ENCODE measurements at regions not wholly inside any gene's neighbourhood (a gene's known extent, or its start where the extent isn't known, plus 50 kb on each side); places are given as distances from the start of the nearest gene placed in this dataset.

- no peak overlapping the region for H3K4me3 ChIP-seq (ENCODE audit: low read depth, low read length)
- peaks cover 26% of the 10 kb centered on the region; the same call in 1 of the 2 replicates for H3K27me3 ChIP-seq (ENCODE audit: insufficient read depth, low read length)
- H3K36me3 ChIP-seq (ENCODE audit: insufficient read depth, low read length), result no peaks in the 10 kb centered on the region
- H3K4me1 ChIP-seq (ENCODE audit: control insufficient read depth, insufficient read depth, low read length, unreplicated experiment), result no peaks in the 10 kb centered on the region
- H3K79me2 ChIP-seq (ENCODE audit: control insufficient read depth, insufficient read depth, low read length, unreplicated experiment), result no peaks in the 10 kb centered on the region
- H2AFZ ChIP-seq (ENCODE audit: low read length, unreplicated experiment), result no peak overlapping the region
- no peak overlapping the region for H3K27ac ChIP-seq (ENCODE audit: low read depth, low read length)
Observed at GRCh38 chr2:172375251-172375650, 52.1 kb upstream of the ITGA6 start.

GRCh38 chr2:172376016-172376415 is 51.4 kb upstream of the ITGA6 start:
- Histone ChIP-seq H3K36me3 (ENCODE audit: insufficient read depth, low read length) (no peaks in the 10 kb centered on the region), H3K4me3 (ENCODE audit: low read depth, low read length) (no peak overlapping the region), H3K27me3 (ENCODE audit: insufficient read depth, low read length) (peaks cover 23% of the 10 kb centered on the region; the same call in 1 of the 2 replicates), H3K27ac (ENCODE audit: low read depth, low read length) (no peak overlapping the region), H2AFZ (ENCODE audit: low read length, unreplicated experiment) (no peak overlapping the region), H3K4me1 (ENCODE audit: control insufficient read depth, insufficient read depth, low read length, unreplicated experiment) (no peaks in the 10 kb centered on the region), H3K79me2 (ENCODE audit: control insufficient read depth, insufficient read depth, low read length, unreplicated experiment) (no peaks in the 10 kb centered on the region)

GRCh38 chr2:172376505-172377125 is 50.8 kb upstream of the ITGA6 start:
- Histone ChIP-seq H3K4me1 (ENCODE audit: control insufficient read depth, insufficient read depth, low read length, unreplicated experiment) (no peaks in the 10 kb centered on the region), H2AFZ (ENCODE audit: low read length, unreplicated experiment) (no peak overlapping the region), H3K36me3 (ENCODE audit: insufficient read depth, low read length) (no peaks in the 10 kb centered on the region), H3K27me3 (ENCODE audit: insufficient read depth, low read length) (peaks cover 19% of the 10 kb centered on the region; the same call in 1 of the 2 replicates), H3K27ac (ENCODE audit: low read depth, low read length) (no peak overlapping the region), H3K4me3 (ENCODE audit: low read depth, low read length) (no peak overlapping the region), H3K79me2 (ENCODE audit: control insufficient read depth, insufficient read depth, low read length, unreplicated experiment) (no peaks in the 10 kb centered on the region)

GRCh38 chr2:172377408-172377807 is 50.0 kb upstream of the ITGA6 start:
- no peak overlapping the region for H3K27ac ChIP-seq (ENCODE audit: low read depth, low read length)
- H3K27me3 ChIP-seq (ENCODE audit: insufficient read depth, low read length), result peaks cover 18% of the 10 kb centered on the region; the same call in 1 of the 2 replicates
- H3K79me2 ChIP-seq (ENCODE audit: control insufficient read depth, insufficient read depth, low read length, unreplicated experiment), result no peaks in the 10 kb centered on the region
- no peaks in the 10 kb centered on the region for H3K4me1 ChIP-seq (ENCODE audit: control insufficient read depth, insufficient read depth, low read length, unreplicated experiment)
- no peaks in the 10 kb centered on the region for H3K36me3 ChIP-seq (ENCODE audit: insufficient read depth, low read length)
- no peak overlapping the region for H2AFZ ChIP-seq (ENCODE audit: low read length, unreplicated experiment)
- H3K4me3 ChIP-seq (ENCODE audit: low read depth, low read length), result no peak overlapping the region
